ENCODE measurements at regions not wholly inside any gene's neighbourhood (a gene's known extent, or its start where the extent isn't known, plus 50 kb on each side); places are given as distances from the start of the nearest gene placed in this dataset.
"Not testable (repeated sequence)": the region's sequence is repeated elsewhere in the genome, so short reads cannot be mapped to it uniquely, and the experiment has no call there.

DNA sequence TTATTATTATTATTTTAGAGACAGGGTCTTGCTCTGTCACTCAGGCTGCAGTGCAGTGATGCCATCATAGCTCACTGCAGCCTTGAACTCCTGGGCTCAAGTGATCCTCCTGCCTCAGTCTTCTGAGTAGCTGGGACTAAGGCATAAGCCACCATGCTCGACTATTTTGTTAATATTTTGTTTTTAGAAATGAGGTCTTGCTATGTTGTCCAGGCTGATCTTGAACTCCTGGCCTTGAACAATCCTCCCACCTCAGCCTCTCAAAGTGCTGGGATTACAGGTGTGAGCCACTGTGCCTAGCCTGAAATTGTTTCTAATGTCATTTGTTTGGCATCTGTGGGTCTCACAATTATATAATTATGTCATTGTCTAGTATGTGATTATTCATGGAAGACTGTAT, 92.4 kb downstream of the LYZL2 start:
- TF ChIP-seq, protein P1, sequence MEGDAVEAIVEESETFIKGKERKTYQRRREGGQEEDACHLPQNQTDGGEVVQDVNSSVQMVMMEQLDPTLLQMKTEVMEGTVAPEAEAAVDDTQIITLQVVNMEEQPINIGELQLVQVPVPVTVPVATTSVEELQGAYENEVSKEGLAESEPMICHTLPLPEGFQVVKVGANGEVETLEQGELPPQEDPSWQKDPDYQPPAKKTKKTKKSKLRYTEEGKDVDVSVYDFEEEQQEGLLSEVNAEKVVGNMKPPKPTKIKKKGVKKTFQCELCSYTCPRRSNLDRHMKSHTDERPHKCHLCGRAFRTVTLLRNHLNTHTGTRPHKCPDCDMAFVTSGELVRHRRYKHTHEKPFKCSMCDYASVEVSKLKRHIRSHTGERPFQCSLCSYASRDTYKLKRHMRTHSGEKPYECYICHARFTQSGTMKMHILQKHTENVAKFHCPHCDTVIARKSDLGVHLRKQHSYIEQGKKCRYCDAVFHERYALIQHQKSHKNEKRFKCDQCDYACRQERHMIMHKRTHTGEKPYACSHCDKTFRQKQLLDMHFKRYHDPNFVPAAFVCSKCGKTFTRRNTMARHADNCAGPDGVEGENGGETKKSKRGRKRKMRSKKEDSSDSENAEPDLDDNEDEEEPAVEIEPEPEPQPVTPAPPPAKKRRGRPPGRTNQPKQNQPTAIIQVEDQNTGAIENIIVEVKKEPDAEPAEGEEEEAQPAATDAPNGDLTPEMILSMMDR (IDR thresholded peaks at IDR 0.05; ENCODE audit: low read depth, low read length): not testable (repeated sequence)
- not testable (repeated sequence) for TF ChIP-seq EZH2phosphoT487 (IDR thresholded peaks at IDR 0.05; ENCODE audit: low read depth)

All from OCI-LY3 (cell line).